Kidney epithelial cell (primary cell): ENCODE measurements at regions not wholly inside any gene's neighbourhood (a gene's known extent, or its start where the extent isn't known, plus 50 kb on each side); places are given as distances from the start of the nearest gene placed in this dataset.

Experiments used
- DNase-seq: peaks from one replicate; pipeline ENCODE4 v3.0.0-alpha.2; 2010; ENCODE audit warnings: low read depth
- H3K27me3 ChIP-seq: 2 replicates; pipeline ENCODE4 v1.6.0; 2011; ENCODE audit warnings: low read length; ENCODE audit not compliant: control insufficient read depth, insufficient read depth
- H3K36me3 ChIP-seq: 2 replicates; pipeline ENCODE4 v1.5.1; 2011; ENCODE audit warnings: low read length; ENCODE audit not compliant: control insufficient read depth, insufficient read depth
- H3K4me3 ChIP-seq: 2 replicates; pipeline ENCODE4 v1.5.1; 2011; ENCODE audit warnings: low read depth, mild to moderate bottlenecking, control low read depth, low read length
- TF ChIP-seq, protein P1 (sequence below): IDR thresholded peaks from 2 replicates; pipeline ENCODE4 v1.5.1; 2011; ENCODE audit warnings: mild to moderate bottlenecking, moderate library complexity, low read length, control low read depth, inconsistent platforms; ENCODE audit not compliant: insufficient read depth, poor library complexity, severe bottlenecking

- TF ChIP-seq, protein P1, sequence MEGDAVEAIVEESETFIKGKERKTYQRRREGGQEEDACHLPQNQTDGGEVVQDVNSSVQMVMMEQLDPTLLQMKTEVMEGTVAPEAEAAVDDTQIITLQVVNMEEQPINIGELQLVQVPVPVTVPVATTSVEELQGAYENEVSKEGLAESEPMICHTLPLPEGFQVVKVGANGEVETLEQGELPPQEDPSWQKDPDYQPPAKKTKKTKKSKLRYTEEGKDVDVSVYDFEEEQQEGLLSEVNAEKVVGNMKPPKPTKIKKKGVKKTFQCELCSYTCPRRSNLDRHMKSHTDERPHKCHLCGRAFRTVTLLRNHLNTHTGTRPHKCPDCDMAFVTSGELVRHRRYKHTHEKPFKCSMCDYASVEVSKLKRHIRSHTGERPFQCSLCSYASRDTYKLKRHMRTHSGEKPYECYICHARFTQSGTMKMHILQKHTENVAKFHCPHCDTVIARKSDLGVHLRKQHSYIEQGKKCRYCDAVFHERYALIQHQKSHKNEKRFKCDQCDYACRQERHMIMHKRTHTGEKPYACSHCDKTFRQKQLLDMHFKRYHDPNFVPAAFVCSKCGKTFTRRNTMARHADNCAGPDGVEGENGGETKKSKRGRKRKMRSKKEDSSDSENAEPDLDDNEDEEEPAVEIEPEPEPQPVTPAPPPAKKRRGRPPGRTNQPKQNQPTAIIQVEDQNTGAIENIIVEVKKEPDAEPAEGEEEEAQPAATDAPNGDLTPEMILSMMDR: no peak
- DNase-seq: no peak
- H3K4me3 ChIP-seq: no peak overlapping the region
- H3K36me3 ChIP-seq: no peaks in the 10 kb centered on the region
- peaks cover 3% of the 10 kb centered on the region for H3K27me3 ChIP-seq
Measured at GRCh38 chr11:120031612-120032600, 106.0 kb downstream of the TRIM29 start.

DNA sequence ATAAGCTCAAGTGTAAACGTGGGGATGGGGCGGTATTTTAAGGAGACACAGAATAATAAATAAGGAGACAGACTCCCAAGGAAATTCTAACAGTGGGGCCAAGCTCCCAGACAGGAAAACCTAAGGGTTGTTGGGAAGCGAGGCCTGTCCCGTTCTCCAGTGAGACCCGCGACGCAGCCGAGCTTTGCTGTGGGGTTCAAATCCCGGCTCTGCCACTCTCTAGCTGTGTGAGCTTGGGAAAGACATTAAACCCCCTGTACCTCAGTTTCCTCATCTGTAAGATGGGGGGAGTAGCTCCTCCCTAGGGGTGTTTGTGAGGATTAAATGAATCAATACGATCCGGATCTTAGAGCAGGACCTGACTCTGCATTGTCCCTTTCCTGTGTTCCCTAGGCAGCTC lies 106.8 kb downstream of the TRIM29 start:
- no peak overlapping the region for H3K4me3 ChIP-seq
- peaks cover 3% of the 10 kb centered on the region for H3K27me3 ChIP-seq
- no peak for DNase-seq
- TF ChIP-seq, protein P1: no peak
- no peaks in the 10 kb centered on the region for H3K36me3 ChIP-seq

- H3K4me3 ChIP-seq: no peak overlapping the region
- no peak for DNase-seq
- TF ChIP-seq, protein P1: no peak
- H3K27me3 ChIP-seq: peaks cover 3% of the 10 kb centered on the region
- no peaks in the 10 kb centered on the region for H3K36me3 ChIP-seq
Measured at GRCh38 chr11:120030411-120030810, 107.5 kb downstream of the TRIM29 start.

DNA sequence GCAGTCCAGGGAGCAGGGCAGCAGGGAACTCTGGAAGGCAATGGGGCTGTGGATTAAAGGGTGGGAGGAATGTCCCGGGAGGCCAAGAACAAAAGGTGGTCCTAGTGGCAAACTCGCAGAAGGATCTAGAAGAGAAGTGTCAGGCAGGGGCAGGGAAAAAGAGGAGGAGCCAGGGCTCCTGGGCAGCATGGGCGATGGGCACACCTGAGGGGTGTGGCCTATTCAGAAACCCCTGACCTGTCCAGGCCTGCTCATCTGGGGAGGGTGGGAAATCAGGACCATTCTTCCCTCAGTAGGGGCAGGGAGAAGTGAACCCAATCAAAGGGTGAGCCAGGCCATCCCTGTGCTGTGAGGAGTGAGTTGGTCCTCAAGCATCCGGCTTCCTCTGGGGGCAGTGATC lies 108.6 kb downstream of the TRIM29 start:
- no peak for DNase-seq
- TF ChIP-seq, protein P1: no peak
- Histone ChIP-seq H3K27me3 (peaks cover 3% of the 10 kb centered on the region), H3K4me3 (no peak overlapping the region), H3K36me3 (no peaks in the 10 kb centered on the region)

DNA sequence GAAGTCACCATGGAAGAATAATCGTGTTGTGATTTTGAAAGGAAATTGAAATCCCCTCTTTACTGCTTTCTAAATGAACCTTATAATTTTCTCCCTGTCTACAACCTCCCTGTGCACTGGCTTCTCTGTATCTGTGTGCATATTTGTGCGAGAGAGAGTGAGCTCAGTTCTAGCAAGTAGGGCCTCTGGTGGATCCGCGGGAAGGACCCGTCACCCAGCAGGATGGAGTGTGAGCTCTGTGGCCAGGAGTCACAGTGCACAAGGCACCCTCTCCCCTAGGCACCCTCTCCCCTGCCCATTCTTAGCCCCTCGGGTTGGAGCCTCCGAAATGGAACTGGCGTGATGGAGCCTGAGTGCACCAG lies 109.0 kb downstream of the TRIM29 start:
- no peak overlapping the region for H3K4me3 ChIP-seq
- DNase-seq: no peak
- TF ChIP-seq, protein P1: no peak
- peaks cover 3% of the 10 kb centered on the region for H3K27me3 ChIP-seq
- no peaks in the 10 kb centered on the region for H3K36me3 ChIP-seq
